Neural progenitor cell (in vitro differentiated cells): ENCODE measurements at regions not wholly inside any gene's neighbourhood (a gene's known extent, or its start where the extent isn't known, plus 50 kb on each side); places are given as distances from the start of the nearest gene placed in this dataset.

Experiments used
- CTCF ChIP-seq: fragments of 200-600 bp; sonication (generic); IDR thresholded peaks from 2 replicates; pipeline ENCODE4 v1.5.1; 2017; ENCODE audit warnings: antibody characterized with exemption, mild to moderate bottlenecking
- EZH2 ChIP-seq: fragments of 200-600 bp; sonication (generic); IDR thresholded peaks from 2 replicates; pipeline ENCODE4 v1.6.1; 2017; ENCODE audit warnings: antibody characterized with exemption, mild to moderate bottlenecking, moderate library complexity

DNA sequence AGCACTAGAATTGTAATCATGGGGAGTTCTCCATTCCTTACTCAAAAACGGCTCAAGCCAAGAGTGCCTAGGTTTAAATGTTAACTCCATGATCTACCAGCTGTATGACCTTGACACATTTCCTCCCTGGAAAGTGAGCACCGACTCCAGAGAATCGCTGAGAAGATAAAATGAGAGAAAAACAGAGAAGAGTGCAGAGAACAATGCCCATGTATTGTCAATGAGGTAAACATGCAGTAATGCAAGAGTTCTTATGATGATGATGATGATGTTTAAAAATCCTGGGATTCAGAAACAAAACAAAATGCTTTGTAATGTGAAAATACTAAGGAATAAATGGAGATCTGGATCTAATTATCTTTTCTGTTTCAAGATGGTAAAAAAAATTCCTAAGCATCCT is 64.8 kb upstream of the BEND6 start:
- TF ChIP-seq CTCF (no peak), EZH2 (no peak)
